GM10248 (cell line): ENCODE measurements at regions not wholly inside any gene's neighbourhood (a gene's known extent, or its start where the extent isn't known, plus 50 kb on each side); places are given as distances from the start of the nearest gene placed in this dataset.

Experiments
- CTCF ChIA-PET: fragments of 300-600 bp; sonication (Branson Sonifier 250); formaldehyde crosslinking; extraction: SDS; loops from one replicate; lab custom pipeline; 2021; ENCODE audit warnings: antibody characterized with exemption; lab: Yijun Ruan, JAX
- POLR2A ChIA-PET: fragments of 350-650 bp; sonication (Branson Sonifier 250); formaldehyde crosslinking; extraction: SDS; loops from one replicate; lab custom pipeline; 2020; ENCODE audit warnings: antibody characterized with exemption; lab: Yijun Ruan, JAX
- DNase-seq: peaks from one replicate; pipeline ENCODE4 v3.0.0; 2012; ENCODE audit errors: extremely low spot score
- CTCF ChIP-seq: IDR thresholded peaks from 2 replicates; pipeline ENCODE4 v1.5.1; 2012; ENCODE audit warnings: mild to moderate bottlenecking, low read depth; ENCODE audit errors: extremely low read depth, missing control alignments, control extremely low read depth

DNA sequence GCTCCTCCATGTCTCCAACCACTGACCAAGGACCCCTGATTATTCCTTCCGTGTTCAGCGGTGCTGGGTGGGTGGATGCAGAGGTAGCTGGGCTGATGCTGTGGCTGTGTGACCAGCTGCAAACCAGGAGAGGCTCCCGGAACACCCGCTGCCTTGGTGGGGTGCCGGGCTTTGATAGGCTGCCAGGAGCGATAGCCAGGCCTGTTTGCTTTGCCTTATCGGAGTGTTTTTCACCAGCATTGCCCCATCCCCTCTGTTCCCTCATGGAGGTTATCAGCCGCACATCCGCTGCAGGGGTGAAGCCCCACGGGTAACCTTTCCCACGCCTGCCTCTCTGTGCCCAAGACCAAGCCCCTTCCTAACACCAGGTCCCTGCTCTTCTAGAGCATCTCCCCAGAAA, 354.3 kb downstream of the C16orf95 start:
- no peak for DNase-seq
- TF ChIP-seq CTCF = no peak
- ChIA-PET CTCF (no interaction called here), POLR2A (no interaction called here)

- POLR2A ChIA-PET = no interaction called here
- CTCF ChIA-PET = no interaction called here
- TF ChIP-seq CTCF = no peak
- DNase-seq = no peak
These were observed 353.3 kb downstream of the C16orf95 start for GRCh38 chr16:86963600-86964575.

GRCh38 chr16:86964796-86965241, 352.4 kb downstream of the C16orf95 start:
- CTCF ChIA-PET = no interaction called here
- DNase-seq = no peak
- POLR2A ChIA-PET = no interaction called here
- no peak for TF ChIP-seq CTCF

GRCh38 chr16:86965331-86965730, 351.9 kb downstream of the C16orf95 start:
- ChIA-PET CTCF (no interaction called here), POLR2A (no interaction called here)
- no peak for TF ChIP-seq CTCF
- DNase-seq = no peak

- POLR2A ChIA-PET = no interaction called here
- DNase-seq = no peak
- CTCF ChIA-PET = no interaction called here
- no peak for TF ChIP-seq CTCF
These were observed 351.2 kb downstream of the C16orf95 start for GRCh38 chr16:86965840-86966550.

DNA sequence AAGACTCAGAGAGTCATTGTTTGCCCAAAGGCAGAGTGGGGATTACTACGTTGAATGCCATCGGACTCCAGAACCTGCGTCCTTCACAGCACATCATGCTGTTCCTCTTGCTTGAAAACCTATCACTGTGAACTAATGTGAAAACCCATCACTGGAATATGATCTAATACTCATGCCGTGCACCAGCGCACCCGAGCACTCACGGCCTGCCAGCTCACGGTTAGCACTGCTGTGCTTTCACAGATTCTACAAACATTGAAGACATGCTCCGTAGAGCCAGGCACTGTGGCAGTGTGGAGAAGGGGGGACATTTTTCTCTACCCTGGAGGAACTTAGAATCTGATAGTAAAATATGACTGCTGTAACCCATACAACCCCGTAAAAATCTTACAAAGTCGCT, 350.4 kb downstream of the C16orf95 start:
- ChIA-PET CTCF (no interaction called here), POLR2A (no interaction called here)
- DNase-seq = no peak
- TF ChIP-seq CTCF = no peak
